GM19043 (cell line): ENCODE measurements at regions not wholly inside any gene's neighbourhood (a gene's known extent, or its start where the extent isn't known, plus 50 kb on each side); places are given as distances from the start of the nearest gene placed in this dataset.

ENCODE experiments used
- ATAC-seq: cut with Tn5 transposase; IDR thresholded peaks from one replicate; pipeline ENCODE4 v1.9.1; 2021; ENCODE audit warnings: low read depth; ENCODE audit not compliant: unreplicated experiment

- no peak for ATAC-seq
Observed at GRCh38 chr5:130282049-130282448, 377.8 kb downstream of the CHSY3 start.

GRCh38 chr5:130280528-130281217 is 376.4 kb downstream of the CHSY3 start:
- no peak for ATAC-seq

GRCh38 chr5:130279386-130279785 is 375.1 kb downstream of the CHSY3 start:
- no peak for ATAC-seq

- ATAC-seq, result no peak
Observed at GRCh38 chr5:130278136-130278535, 373.9 kb downstream of the CHSY3 start.

- no peak for ATAC-seq
Observed at GRCh38 chr5:130277522-130277921, 373.3 kb downstream of the CHSY3 start.

- ATAC-seq, result no peak
Observed at GRCh38 chr5:130277002-130277401, 372.7 kb downstream of the CHSY3 start.

- no peak for ATAC-seq
Observed at GRCh38 chr5:130272837-130273236, 368.6 kb downstream of the CHSY3 start.

GRCh38 chr5:130270786-130271185 is 366.5 kb downstream of the CHSY3 start:
- no peak for ATAC-seq

GRCh38 chr5:130268489-130268888 is 364.2 kb downstream of the CHSY3 start:
- no peak for ATAC-seq

GRCh38 chr5:130267926-130268325 is 363.7 kb downstream of the CHSY3 start:
- no peak for ATAC-seq

- no peak for ATAC-seq
Observed at GRCh38 chr5:130260481-130260880, 356.2 kb downstream of the CHSY3 start.

- no peak for ATAC-seq
Observed at GRCh38 chr5:130251931-130252330, 347.7 kb downstream of the CHSY3 start.

GRCh38 chr5:130243641-130244040 is 339.4 kb downstream of the CHSY3 start:
- ATAC-seq, result no peak

- ATAC-seq, result no peak
Observed at GRCh38 chr5:130237721-130238120, 333.5 kb downstream of the CHSY3 start.
